ENCODE measurements at regions not wholly inside any gene's neighbourhood (a gene's known extent, or its start where the extent isn't known, plus 50 kb on each side); places are given as distances from the start of the nearest gene placed in this dataset.

GRCh38 chr6:22078288-22078687, 218.5 kb downstream of the PRL start:
- TF ChIP-seq CTCF (conservative IDR thresholded peaks at IDR 0.05) = no peak
- Histone ChIP-seq H2AK5ac (ENCODE audit: insufficient read length, low read length) (no peak overlapping the region), H2AFZ (ENCODE audit: low read length) (no peak overlapping the region), H2BK5ac (ENCODE audit: insufficient read length, low read length) (no peak overlapping the region), H3K79me1 (ENCODE audit: insufficient read depth, low read depth, low read length, poor library complexity, severe bottlenecking) (no peaks in the 10 kb centered on the region), H3K9ac (ENCODE audit: extremely low read depth, insufficient read length, low read length) (no peak overlapping the region), H2BK20ac (ENCODE audit: low read depth, low read length, poor library complexity, severe bottlenecking) (no peak overlapping the region), H4K8ac (replicated peaks; ENCODE audit: insufficient read length, low read depth, low read length) (no peak overlapping the region), H3K14ac (ENCODE audit: insufficient read depth, low read length) (no peak overlapping the region), H4K91ac (ENCODE audit: insufficient read length, low read depth, low read length) (no peak overlapping the region), H3K9me3 (ENCODE audit: control insufficient read depth, low read depth, low read length) (no peaks in the 10 kb centered on the region), H3T11ph (ENCODE audit: low read length) (no peak overlapping the region), H3K4me2 (ENCODE audit: insufficient read depth, insufficient read length, low read length) (no peak overlapping the region), H3K4ac (ENCODE audit: low read depth, low read length) (no peak overlapping the region), H3K27ac (ENCODE audit: insufficient read length, low read depth, low read length) (no peak overlapping the region), H3K18ac (ENCODE audit: insufficient read length, low read depth, low read length) (no peak overlapping the region), H3K23ac (ENCODE audit: insufficient read length, low read depth, low read length) (no peak overlapping the region), H4K20me1 (ENCODE audit: control insufficient read depth, insufficient read depth, insufficient read length) (no peaks in the 10 kb centered on the region), H3K23me2 (ENCODE audit: insufficient read length, low read depth, low read length, poor library complexity, severe bottlenecking) (no peaks in the 10 kb centered on the region), H3K27me3 (ENCODE audit: insufficient read depth, low read length) (no peaks in the 10 kb centered on the region), H2BK12ac (ENCODE audit: insufficient read length, low read depth, low read length) (no peak overlapping the region), H3K56ac (ENCODE audit: insufficient read length, low read depth, low read length) (no peak overlapping the region), H4K5ac (ENCODE audit: insufficient read length, low read depth, low read length) (no peak overlapping the region), H2BK15ac (ENCODE audit: low read depth, low read length) (no peak overlapping the region), H3K4me1 (ENCODE audit: insufficient read depth, low read length) (peaks cover 4% of the 10 kb centered on the region), H3K79me2 (ENCODE audit: insufficient read depth, low read length) (no peaks in the 10 kb centered on the region), H2BK120ac (ENCODE audit: low read depth, low read length, poor library complexity, severe bottlenecking) (no peak overlapping the region)
- Mint-ChIP-seq H3K9me3 (no peaks in the 10 kb centered on the region), H3K27ac (peak overlapping the region in 1 of 3 experiments; percentile 7; a peak in 1 of 7 replicates), H3K36me3 (ENCODE audit: insufficient read depth in 1 of 3, low read depth in 3 of 3) (peaks cover 9 to 22% (median 14%) of the 10 kb centered on the region in 3 experiments; a peak in 6 of 7 replicates), H3K27me3 (ENCODE audit: low read depth) (no peaks in the 10 kb centered on the region), H3K4me3 (no peak overlapping the region), H3K4me1 (peaks cover 8 to 12% of the 10 kb centered on the region in 2 experiments)
- DNase-seq = no peak
- no CpG with 5 or more reads among the region's 1 CpG for WGBS (ENCODE audit: extremely low coverage, insufficient read length, low lambda C conversion rate)
